B cell (primary cell): ENCODE measurements at regions not wholly inside any gene's neighbourhood (a gene's known extent, or its start where the extent isn't known, plus 50 kb on each side); places are given as distances from the start of the nearest gene placed in this dataset.

ENCODE experiments used
- ATAC-seq: fragments of 200-7000 bp; cut with Tn5 transposase; one replicate; pipeline ENCODE4 v1.10.0; 2021; ENCODE audit warnings: low read depth, mild to moderate bottlenecking, moderate number of reproducible peaks, moderate library complexity
- CTCF ChIA-PET: fragments of 350-600 bp; sonication (Branson Sonifier 250); formaldehyde crosslinking; loops from one replicate; lab custom pipeline; 2021; ENCODE audit warnings: antibody characterized with exemption, inconsistent platforms; lab: Charles Lee
- POLR2A ChIA-PET: fragments of 350-600 bp; sonication (Branson Sonifier 250); formaldehyde crosslinking; loops from one replicate; lab custom pipeline; 2021; ENCODE audit warnings: antibody characterized with exemption; lab: Charles Lee
- DNase-seq: peaks from one replicate; pipeline ENCODE4 v3.0.0; 2013
- H2AFZ ChIP-seq: 2 replicates; pipeline ENCODE4 v1.6.1; 2012; ENCODE audit warnings: mild to moderate bottlenecking, low read depth, low read length; ENCODE audit not compliant: insufficient read depth, poor library complexity, severe bottlenecking
- H3K27ac ChIP-seq, 2 donors: 1 replicate in 1 of 2; 2 replicates in 1 of 2; pipeline ENCODE4 v1.5.1; 2012 to 2013; ENCODE audit warnings: low read length in 2 of 2, mild to moderate bottlenecking in 2 of 2, moderate library complexity in 1 of 2
- H3K27me3 ChIP-seq, 4 experiments: fragments of 200-600 bp in 1 of 4; sonication (generic) in 1 of 4; replicated peaks in 1 of 4; 1 replicate in 2 of 4; 2 replicates in 2 of 4; pipeline versions ENCODE4 v1.6.1 to v1.7.0; 2013 to 2016; ENCODE audit warnings: low read length in 3 of 4, mild to moderate bottlenecking in 2 of 4, mixed read lengths in 1 of 4, moderate library complexity in 1 of 4; ENCODE audit not compliant: insufficient read depth in 4 of 4, control insufficient read depth in 3 of 4; ENCODE audit errors: control extremely low read depth in 1 of 4
- H3K36me3 ChIP-seq, 2 experiments: replicated peaks in 1 of 2; 1 replicate in 1 of 2; 2 replicates in 1 of 2; pipeline versions ENCODE4 v1.6.1 to v1.7.1; 2013; ENCODE audit warnings: low read length in 1 of 2; ENCODE audit not compliant: insufficient read depth in 2 of 2, control insufficient read depth in 1 of 2; ENCODE audit errors: control extremely low read depth in 1 of 2, extremely low read depth in 1 of 2
- H3K4me1 ChIP-seq, 2 donors: fragments of 200-600 bp in 1 of 2; sonication (generic) in 1 of 2; 1 replicate in 1 of 2; 2 replicates in 1 of 2; pipeline versions ENCODE4 v1.5.1 to v1.6.1; 2013 to 2017; ENCODE audit warnings: low read length in 2 of 2; ENCODE audit not compliant: control insufficient read depth in 2 of 2, insufficient read depth in 2 of 2
- H3K4me2 ChIP-seq: replicated peaks from 2 replicates; pipeline ENCODE3; 2012; ENCODE audit warnings: mild to moderate bottlenecking, low read depth, low read length; ENCODE audit not compliant: poor library complexity, severe bottlenecking
- H3K4me3 ChIP-seq, 5 experiments: fragments of 200-600 bp in 1 of 5; sonication (generic) in 1 of 5; 1 replicate in 3 of 5; 2 replicates in 2 of 5; pipeline versions ENCODE4 v1.5.1 to v1.7.0; 2011 to 2016; ENCODE audit warnings: low read length in 4 of 5, mild to moderate bottlenecking in 4 of 5, low read depth in 2 of 5, control low read depth in 1 of 5, moderate library complexity in 1 of 5; ENCODE audit not compliant: insufficient read depth in 1 of 5; ENCODE audit errors: control extremely low read depth in 1 of 5, extremely low read depth in 1 of 5
- H3K79me2 ChIP-seq: fragments of 200-600 bp; sonication (generic); one replicate; pipeline ENCODE4 v1.6.0; 2016; ENCODE audit warnings: low read length; ENCODE audit not compliant: control insufficient read depth, insufficient read depth
- H3K9ac ChIP-seq: fragments of 200-600 bp; sonication (generic); 2 replicates; pipeline ENCODE4 v1.6.1; 2017; ENCODE audit warnings: mild to moderate bottlenecking, low read length, moderate library complexity
- H3K9me3 ChIP-seq, 3 donors: one replicate each; pipeline versions ENCODE4 v1.6.1 to v1.7.1; 2013; ENCODE audit warnings: low read length in 2 of 3; ENCODE audit not compliant: control insufficient read depth in 2 of 3, insufficient read depth in 1 of 3; ENCODE audit errors: control extremely low read depth in 1 of 3
- H4K20me1 ChIP-seq: 2 replicates; pipeline ENCODE4 v1.6.0; 2012; ENCODE audit warnings: mild to moderate bottlenecking, low read length; ENCODE audit not compliant: insufficient read depth, control insufficient read depth, poor library complexity, severe bottlenecking
- H3K27ac Mint-ChIP-seq: one replicate; pipeline ENCODE4 v1.8.0; 2021; ENCODE audit warnings: mixed read lengths
- H3K27me3 Mint-ChIP-seq: one replicate; pipeline ENCODE4 v1.8.0; 2021; ENCODE audit warnings: mixed read lengths
- H3K4me1 Mint-ChIP-seq: one replicate; pipeline ENCODE4 v1.8.0; 2021; ENCODE audit warnings: mixed read lengths
- H3K4me3 Mint-ChIP-seq: one replicate; pipeline ENCODE4 v1.8.0; 2021; ENCODE audit warnings: mixed read lengths
- H3K9me3 Mint-ChIP-seq: one replicate; pipeline ENCODE4 v1.8.0; 2022; ENCODE audit warnings: mixed read lengths; ENCODE audit not compliant: insufficient read depth
- CTCF ChIP-seq: fragments of 200-600 bp; IDR thresholded peaks from one replicate; pipeline ENCODE4 v1.8.0; 2022; ENCODE audit warnings: antibody characterized with exemption, mild to moderate bottlenecking
- EZH2 ChIP-seq: IDR thresholded peaks from 2 replicates; pipeline ENCODE4 v1.6.1; 2012; ENCODE audit warnings: borderline replicate concordance, low read depth, mild to moderate bottlenecking, moderate library complexity, low read length; ENCODE audit not compliant: insufficient read depth, poor library complexity, severe bottlenecking
- WGBS: methylation state at CpG from one replicate; pipeline ENCODE4 v1.1.5; 2013; ENCODE audit warnings: missing lambda C conversion rate; ENCODE audit not compliant: insufficient coverage; 5-methylcytosine and 5-hydroxymethylcytosine counted together
- intact Hi-C: fragments of 100-400 bp; cut with micrococcal nuclease; formaldehyde crosslinking; loops from one replicate; pipeline ENCODE4 v1.10.0; 2022

GRCh38 chr11:70506658-70506970, 108.3 kb downstream of the CTTN start:
- POLR2A ChIA-PET = no interaction called here
- Mint-ChIP-seq H3K27me3 (peaks cover 4% of the 10 kb centered on the region), H3K4me3 (no peak overlapping the region), H3K27ac (no peak overlapping the region), H3K4me1 (no peaks in the 10 kb centered on the region), H3K9me3 (peaks cover 5% of the 10 kb centered on the region)
- Histone ChIP-seq H3K36me3 (no peaks in the 10 kb centered on the region), H4K20me1 (no peaks in the 10 kb centered on the region), H3K4me1 (no peaks in the 10 kb centered on the region), H3K4me3 (no peak overlapping the region), H3K79me2 (no peaks in the 10 kb centered on the region), H3K9ac (no peak overlapping the region), H3K27me3 (peaks cover 0 to 4% (median 0%) of the 10 kb centered on the region in 4 experiments), H3K27ac (no peak overlapping the region), H3K4me2 (no peak overlapping the region), H3K9me3 (peaks cover 0 to 23% (median 4%) of the 10 kb centered on the region in 3 donors), H2AFZ (no peak overlapping the region)
- ATAC-seq = no peak
- WGBS = 82% methylated on average over 4 of the region's 5 CpGs
- TF ChIP-seq EZH2 (no peak), CTCF (no peak)
- intact Hi-C loops = no loop called here
- no peak for DNase-seq
- CTCF ChIA-PET = no interaction called here

GRCh38 chr11:70506986-70507385, 108.7 kb downstream of the CTTN start:
- 94% methylated on average over 7 of the region's 7 CpGs for WGBS
- Mint-ChIP-seq H3K4me3 (no peak overlapping the region), H3K27ac (no peak overlapping the region), H3K9me3 (peaks cover 6% of the 10 kb centered on the region), H3K27me3 (peaks cover 4% of the 10 kb centered on the region), H3K4me1 (no peaks in the 10 kb centered on the region)
- no peak overlapping the region for H3K9ac ChIP-seq
- H3K9me3 ChIP-seq = peaks cover 0 to 23% (median 7%) of the 10 kb centered on the region in 3 donors
- intact Hi-C loops = no loop called here
- ATAC-seq (no peak), DNase-seq (no peak)
- H3K4me2 ChIP-seq = no peak overlapping the region
- no peaks in the 10 kb centered on the region for H3K4me1 ChIP-seq
- no peaks in the 10 kb centered on the region for H3K79me2 ChIP-seq
- ChIA-PET POLR2A (no interaction called here), CTCF (no interaction called here)
- H3K4me3 ChIP-seq = no peak overlapping the region
- H4K20me1 ChIP-seq = no peaks in the 10 kb centered on the region
- H3K27me3 ChIP-seq = peaks cover 0 to 4% (median 0%) of the 10 kb centered on the region in 4 experiments
- H2AFZ ChIP-seq = no peak overlapping the region
- H3K27ac ChIP-seq = no peak overlapping the region
- TF ChIP-seq EZH2 (no peak), CTCF (no peak)
- H3K36me3 ChIP-seq = no peaks in the 10 kb centered on the region
